ENCODE measurements at regions not wholly inside any gene's neighbourhood (a gene's known extent, or its start where the extent isn't known, plus 50 kb on each side); places are given as distances from the start of the nearest gene placed in this dataset.

GRCh38 chr7:115356999-115357702, 435.3 kb downstream of the MDFIC start:
- TF ChIP-seq, protein P1, sequence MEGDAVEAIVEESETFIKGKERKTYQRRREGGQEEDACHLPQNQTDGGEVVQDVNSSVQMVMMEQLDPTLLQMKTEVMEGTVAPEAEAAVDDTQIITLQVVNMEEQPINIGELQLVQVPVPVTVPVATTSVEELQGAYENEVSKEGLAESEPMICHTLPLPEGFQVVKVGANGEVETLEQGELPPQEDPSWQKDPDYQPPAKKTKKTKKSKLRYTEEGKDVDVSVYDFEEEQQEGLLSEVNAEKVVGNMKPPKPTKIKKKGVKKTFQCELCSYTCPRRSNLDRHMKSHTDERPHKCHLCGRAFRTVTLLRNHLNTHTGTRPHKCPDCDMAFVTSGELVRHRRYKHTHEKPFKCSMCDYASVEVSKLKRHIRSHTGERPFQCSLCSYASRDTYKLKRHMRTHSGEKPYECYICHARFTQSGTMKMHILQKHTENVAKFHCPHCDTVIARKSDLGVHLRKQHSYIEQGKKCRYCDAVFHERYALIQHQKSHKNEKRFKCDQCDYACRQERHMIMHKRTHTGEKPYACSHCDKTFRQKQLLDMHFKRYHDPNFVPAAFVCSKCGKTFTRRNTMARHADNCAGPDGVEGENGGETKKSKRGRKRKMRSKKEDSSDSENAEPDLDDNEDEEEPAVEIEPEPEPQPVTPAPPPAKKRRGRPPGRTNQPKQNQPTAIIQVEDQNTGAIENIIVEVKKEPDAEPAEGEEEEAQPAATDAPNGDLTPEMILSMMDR (conservative IDR thresholded peaks at IDR 0.05), result no peak
- no peak overlapping the region for H3K27ac ChIP-seq

- TF ChIP-seq, protein P1 (conservative IDR thresholded peaks at IDR 0.05), result peak; percentile 83
- H3K27ac ChIP-seq, result no peak overlapping the region
These were observed 434.3 kb downstream of the MDFIC start for GRCh38 chr7:115356139-115356746.

- H3K27ac ChIP-seq, result no peak overlapping the region
These were observed 433.0 kb downstream of the MDFIC start for GRCh38 chr7:115354925-115355324.

DNA sequence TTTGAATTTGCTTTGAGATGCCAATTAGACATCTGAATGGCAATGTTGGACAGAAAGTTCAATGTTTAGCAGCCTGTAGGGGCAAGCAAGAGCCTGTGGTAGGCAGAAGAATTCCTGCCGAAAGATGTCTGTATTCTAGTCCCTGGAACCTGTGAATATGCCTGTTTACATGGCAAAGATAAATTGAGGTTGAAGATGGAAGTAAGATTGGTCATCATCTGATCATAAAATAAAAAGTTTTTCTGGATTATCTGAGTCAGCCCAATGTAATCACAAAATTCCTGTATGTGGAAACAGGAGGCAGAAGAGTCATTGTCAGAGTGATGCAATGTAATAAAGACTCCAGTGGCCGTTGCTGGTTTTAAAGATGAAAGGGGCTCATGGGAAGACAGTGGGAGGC, 430.5 kb downstream of the MDFIC start:
- H3K27ac ChIP-seq, result no peak overlapping the region
- TF ChIP-seq, protein P1 (conservative IDR thresholded peaks at IDR 0.05), result no peak

More at GRCh38 chr7:115354925-115355324, 433.0 kb downstream of the MDFIC start:
- TF ChIP-seq, protein P1 (conservative IDR thresholded peaks at IDR 0.05), result no peak

DNA sequence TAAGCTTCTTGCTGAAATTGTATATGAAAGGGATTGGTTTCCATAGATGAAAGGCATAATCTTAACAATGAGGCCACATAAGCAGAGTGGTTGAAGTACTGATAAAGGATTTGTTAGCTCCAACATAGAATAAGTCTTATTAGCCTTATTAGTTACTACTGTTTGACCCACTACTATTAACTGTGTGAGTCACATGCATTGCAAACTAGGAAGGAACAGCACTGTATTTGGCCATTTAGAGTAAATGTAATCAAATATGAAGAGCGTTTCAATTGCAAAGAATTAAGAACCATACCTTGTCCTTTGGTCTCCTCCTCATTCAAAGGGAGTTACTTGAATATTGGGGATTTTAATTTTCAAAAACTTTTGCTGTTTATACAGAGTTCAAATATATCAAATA, 428.9 kb downstream of the MDFIC start:
- TF ChIP-seq, protein P1 (conservative IDR thresholded peaks at IDR 0.05), result no peak
- no peak overlapping the region for H3K27ac ChIP-seq

DNA sequence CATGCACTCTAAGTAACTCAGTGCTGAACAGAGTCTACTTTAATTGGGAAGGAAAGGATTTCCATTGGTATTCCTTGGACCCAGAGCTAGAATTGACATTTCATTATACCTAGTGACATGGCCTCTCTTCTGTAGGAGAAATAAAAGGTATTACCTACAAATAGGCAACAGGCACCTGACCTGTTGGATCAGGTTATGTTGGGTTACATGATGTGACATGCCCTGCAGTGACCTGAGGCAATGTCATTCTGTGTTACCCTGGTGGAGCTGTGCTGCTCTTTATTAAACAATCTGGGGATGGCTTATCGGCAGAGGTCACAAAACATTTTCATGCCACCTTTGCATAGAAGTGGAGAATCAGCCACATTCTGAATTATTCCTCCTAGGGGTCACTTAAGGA, 427.7 kb downstream of the MDFIC start:
- H3K27ac ChIP-seq, result no peak overlapping the region
- TF ChIP-seq, protein P1 (conservative IDR thresholded peaks at IDR 0.05), result no peak

- TF ChIP-seq, protein P1 (conservative IDR thresholded peaks at IDR 0.05), result no peak
These were observed 424.8 kb downstream of the MDFIC start for GRCh38 chr7:115346685-115347084.

More at GRCh38 chr7:115346685-115347084, 424.8 kb downstream of the MDFIC start:
- no peak overlapping the region for H3K27ac ChIP-seq

All from VCaP (cell line).